ENCODE measurements at regions not wholly inside any gene's neighbourhood (a gene's known extent, or its start where the extent isn't known, plus 50 kb on each side); places are given as distances from the start of the nearest gene placed in this dataset.

DNA sequence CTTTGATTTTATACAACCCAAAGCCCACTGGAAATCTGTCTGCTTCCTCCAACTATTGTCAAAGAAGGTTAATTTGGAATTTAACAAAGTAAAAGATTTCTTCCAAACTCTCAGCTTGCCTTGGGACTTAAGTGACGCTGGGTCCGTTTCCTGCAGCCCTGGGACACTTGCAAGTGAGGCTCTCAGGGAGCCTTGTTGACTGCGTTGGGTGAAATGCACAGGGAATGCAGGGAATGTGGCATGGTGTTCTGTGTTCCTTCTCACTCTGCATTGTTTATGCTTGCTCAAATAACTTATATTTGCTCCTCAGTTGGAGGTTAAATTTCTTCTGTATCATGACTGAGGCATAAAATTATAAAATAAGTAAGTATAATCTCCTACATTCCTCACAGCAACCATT is 60.9 kb upstream of the TJP1 start:
- no peak overlapping the region for H3K4me3 ChIP-seq (ENCODE audit: control insufficient read depth, low read depth, low read length)
- no peak for DNase-seq (ENCODE audit: low read depth)
- TF ChIP-seq, protein P1, sequence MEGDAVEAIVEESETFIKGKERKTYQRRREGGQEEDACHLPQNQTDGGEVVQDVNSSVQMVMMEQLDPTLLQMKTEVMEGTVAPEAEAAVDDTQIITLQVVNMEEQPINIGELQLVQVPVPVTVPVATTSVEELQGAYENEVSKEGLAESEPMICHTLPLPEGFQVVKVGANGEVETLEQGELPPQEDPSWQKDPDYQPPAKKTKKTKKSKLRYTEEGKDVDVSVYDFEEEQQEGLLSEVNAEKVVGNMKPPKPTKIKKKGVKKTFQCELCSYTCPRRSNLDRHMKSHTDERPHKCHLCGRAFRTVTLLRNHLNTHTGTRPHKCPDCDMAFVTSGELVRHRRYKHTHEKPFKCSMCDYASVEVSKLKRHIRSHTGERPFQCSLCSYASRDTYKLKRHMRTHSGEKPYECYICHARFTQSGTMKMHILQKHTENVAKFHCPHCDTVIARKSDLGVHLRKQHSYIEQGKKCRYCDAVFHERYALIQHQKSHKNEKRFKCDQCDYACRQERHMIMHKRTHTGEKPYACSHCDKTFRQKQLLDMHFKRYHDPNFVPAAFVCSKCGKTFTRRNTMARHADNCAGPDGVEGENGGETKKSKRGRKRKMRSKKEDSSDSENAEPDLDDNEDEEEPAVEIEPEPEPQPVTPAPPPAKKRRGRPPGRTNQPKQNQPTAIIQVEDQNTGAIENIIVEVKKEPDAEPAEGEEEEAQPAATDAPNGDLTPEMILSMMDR (IDR thresholded peaks at IDR 0.05; ENCODE audit: control insufficient read depth, insufficient read depth, low read depth, low read length, missing control alignments) = no peak

DNA sequence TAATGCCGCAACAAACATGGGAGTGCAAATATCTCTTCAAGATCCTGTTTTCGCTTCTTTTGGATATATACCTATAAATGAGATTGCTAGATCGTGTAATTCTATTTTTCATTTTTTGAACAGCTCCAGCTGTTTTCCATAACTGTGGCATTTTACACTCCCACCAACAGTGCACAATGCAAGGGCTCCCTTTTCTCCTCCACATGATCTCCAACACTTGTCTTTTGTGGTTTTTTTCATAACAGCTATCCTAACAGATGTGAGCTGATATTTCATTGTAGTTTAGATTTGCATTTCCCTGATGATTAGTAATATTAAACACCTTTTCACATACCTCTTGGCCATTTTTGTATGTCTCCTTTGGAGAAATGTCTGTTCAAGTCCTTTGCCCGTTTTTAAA is 58.6 kb upstream of the TJP1 start:
- no peak for DNase-seq (ENCODE audit: low read depth)
- TF ChIP-seq, protein P1 (IDR thresholded peaks at IDR 0.05; ENCODE audit: control insufficient read depth, insufficient read depth, low read depth, low read length, missing control alignments) = no peak
- no peak overlapping the region for H3K4me3 ChIP-seq (ENCODE audit: control insufficient read depth, low read depth, low read length)

DNA sequence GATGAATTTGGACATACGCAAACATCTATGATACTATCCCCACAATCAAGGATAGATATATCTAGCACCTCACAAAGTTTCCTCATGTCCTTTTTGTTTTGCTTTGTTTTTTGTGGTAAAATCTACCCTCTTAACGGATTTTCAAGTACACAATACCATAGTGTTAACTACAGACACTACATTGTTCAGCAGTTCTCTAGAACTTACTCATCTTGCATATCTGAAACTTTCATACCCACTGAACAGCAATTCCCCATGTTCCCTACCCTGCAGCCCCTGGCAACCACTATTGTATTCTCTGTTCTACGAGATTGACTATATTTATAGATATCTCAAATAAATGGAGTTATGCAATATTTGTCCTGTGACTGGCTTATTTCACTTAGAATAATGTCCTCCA is 58.1 kb upstream of the TJP1 start:
- TF ChIP-seq, protein P1 (IDR thresholded peaks at IDR 0.05; ENCODE audit: control insufficient read depth, insufficient read depth, low read depth, low read length, missing control alignments) = no peak
- no peak overlapping the region for H3K4me3 ChIP-seq (ENCODE audit: control insufficient read depth, low read depth, low read length)
- DNase-seq (ENCODE audit: low read depth) = no peak

DNA sequence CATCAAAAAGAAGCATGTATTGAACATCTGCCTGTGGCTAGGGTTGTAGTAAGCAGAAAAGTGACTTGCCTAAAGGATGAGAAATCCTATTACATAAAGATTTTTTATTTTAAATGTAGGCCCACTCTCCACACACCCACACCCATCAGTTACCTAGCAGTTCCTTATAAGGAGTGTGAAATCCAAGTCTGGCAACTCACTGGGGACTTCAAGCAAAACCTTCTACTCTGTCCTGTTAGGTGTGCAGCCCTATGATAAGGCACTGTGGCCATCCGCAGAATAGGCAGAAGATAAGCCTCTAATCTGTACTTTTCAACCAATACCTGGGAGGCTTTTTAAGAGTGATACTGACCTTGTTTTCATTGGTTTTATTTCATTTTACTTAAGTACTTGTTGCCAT is 52.7 kb upstream of the TJP1 start:
- no peak overlapping the region for H3K4me3 ChIP-seq (ENCODE audit: control insufficient read depth, low read depth, low read length)
- TF ChIP-seq, protein P1 (IDR thresholded peaks at IDR 0.05; ENCODE audit: control insufficient read depth, insufficient read depth, low read depth, low read length, missing control alignments) = no peak
- DNase-seq (ENCODE audit: low read depth) = no peak

DNA sequence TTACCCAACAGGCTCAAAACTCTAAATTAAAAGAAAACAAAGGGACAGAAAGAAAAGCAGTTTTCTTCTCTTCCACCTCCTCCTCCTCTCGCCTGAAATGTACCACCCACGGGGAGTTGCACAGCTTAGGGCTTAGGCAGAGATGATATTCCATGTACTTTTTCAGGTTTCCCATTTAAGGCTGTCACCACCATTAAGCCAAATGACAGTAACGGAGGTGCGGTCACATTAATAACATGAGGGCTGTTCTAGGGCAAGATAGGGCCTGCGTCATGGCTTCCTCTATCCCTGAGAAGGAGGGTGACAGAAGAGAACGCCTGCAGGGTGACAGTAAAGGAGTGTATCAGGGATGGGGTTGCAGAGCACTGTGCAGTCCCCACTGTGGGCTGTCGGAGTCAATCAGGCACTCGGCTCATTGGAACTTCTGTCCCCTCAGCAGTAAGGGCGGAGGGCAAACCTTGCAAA is 51.7 kb upstream of the TJP1 start:
- DNase-seq (ENCODE audit: low read depth) = no peak
- H3K4me3 ChIP-seq (ENCODE audit: control insufficient read depth, low read depth, low read length) = no peak overlapping the region
- TF ChIP-seq, protein P1 (IDR thresholded peaks at IDR 0.05; ENCODE audit: control insufficient read depth, insufficient read depth, low read depth, low read length, missing control alignments) = no peak

- no peak for DNase-seq (ENCODE audit: low read depth)
- TF ChIP-seq, protein P1 (IDR thresholded peaks at IDR 0.05; ENCODE audit: control insufficient read depth, insufficient read depth, low read depth, low read length, missing control alignments) = no peak
- no peak overlapping the region for H3K4me3 ChIP-seq (ENCODE audit: control insufficient read depth, low read depth, low read length)
Measured at GRCh38 chr15:29873264-29873663, 51.0 kb upstream of the TJP1 start.

GRCh38 chr15:29872716-29873115 is 50.4 kb upstream of the TJP1 start:
- no peak for DNase-seq (ENCODE audit: low read depth)
- no peak overlapping the region for H3K4me3 ChIP-seq (ENCODE audit: control insufficient read depth, low read depth, low read length)
- TF ChIP-seq, protein P1 (IDR thresholded peaks at IDR 0.05; ENCODE audit: control insufficient read depth, insufficient read depth, low read depth, low read length, missing control alignments) = no peak
